Muscle layer of duodenum (tissue), 2 donors: ENCODE measurements at regions not wholly inside any gene's neighbourhood (a gene's known extent, or its start where the extent isn't known, plus 50 kb on each side); places are given as distances from the start of the nearest gene placed in this dataset.
"Not testable (repeated sequence)": the region's sequence is repeated elsewhere in the genome, so short reads cannot be mapped to it uniquely, and the experiment has no call there.

ENCODE experiments used
- H3K27ac ChIP-seq: one replicate; pipeline ENCODE4 v1.7.0; 2013; ENCODE audit warnings: mild to moderate bottlenecking, low read length
- H3K27me3 ChIP-seq: one replicate; pipeline ENCODE4 v1.7.0; 2013; ENCODE audit warnings: low read depth, mild to moderate bottlenecking, control low read depth, low read length
- H3K36me3 ChIP-seq, 2 donors: one replicate each; pipeline ENCODE4 v1.7.0; 2013; ENCODE audit warnings: low read length in 2 of 2, control low read depth in 1 of 2, mild to moderate bottlenecking in 1 of 2; ENCODE audit not compliant: insufficient read depth in 2 of 2, control insufficient read depth in 1 of 2
- H3K4me1 ChIP-seq, 2 donors: one replicate each; pipeline ENCODE4 v1.7.0; 2013; ENCODE audit warnings: low read length in 2 of 2, mild to moderate bottlenecking in 2 of 2, control low read depth in 1 of 2, moderate library complexity in 1 of 2; ENCODE audit not compliant: insufficient read depth in 2 of 2, control insufficient read depth in 1 of 2
- H3K4me3 ChIP-seq, 2 donors: one replicate each; pipeline ENCODE4 v1.7.0; 2013; ENCODE audit warnings: low read length in 2 of 2, low read depth in 1 of 2, mild to moderate bottlenecking in 1 of 2
- H3K9me3 ChIP-seq, 2 donors: one replicate each; pipeline ENCODE4 v1.7.0; 2013; ENCODE audit warnings: low read length in 2 of 2, control low read depth in 1 of 2, mild to moderate bottlenecking in 1 of 2; ENCODE audit not compliant: control insufficient read depth in 1 of 2
- donor health status: healthy.

GRCh38 chr11:23934671-23935270, 562.1 kb upstream of the LUZP2 start:
- not testable (repeated sequence) for H3K4me3 ChIP-seq, H3K27ac ChIP-seq, H3K9me3 ChIP-seq, H3K4me1 ChIP-seq, H3K27me3 ChIP-seq, H3K36me3 ChIP-seq

- not testable (repeated sequence) for H3K27me3 ChIP-seq, H3K9me3 ChIP-seq, H3K4me1 ChIP-seq, H3K4me3 ChIP-seq, H3K36me3 ChIP-seq, H3K27ac ChIP-seq
These were observed 554.6 kb upstream of the LUZP2 start for GRCh38 chr11:23942117-23942815.

- H3K9me3 ChIP-seq: peaks cover 0 to 6% of the 10 kb centered on the region in 2 donors
- no peaks in the 10 kb centered on the region for H3K36me3 ChIP-seq
- no peak overlapping the region for H3K4me3 ChIP-seq
- no peaks in the 10 kb centered on the region for H3K4me1 ChIP-seq
- H3K27me3 ChIP-seq: no peaks in the 10 kb centered on the region
- no peak overlapping the region for H3K27ac ChIP-seq
These were observed 551.9 kb upstream of the LUZP2 start for GRCh38 chr11:23944923-23945322.

GRCh38 chr11:23947883-23948282, 549.0 kb upstream of the LUZP2 start:
- no peaks in the 10 kb centered on the region for H3K27me3 ChIP-seq
- no peaks in the 10 kb centered on the region for H3K4me1 ChIP-seq
- H3K36me3 ChIP-seq: no peaks in the 10 kb centered on the region
- H3K4me3 ChIP-seq: no peak overlapping the region
- no peaks in the 10 kb centered on the region for H3K9me3 ChIP-seq
- no peak overlapping the region for H3K27ac ChIP-seq

- Histone ChIP-seq H3K9me3 (no peaks in the 10 kb centered on the region), H3K36me3 (no peaks in the 10 kb centered on the region), H3K27ac (no peak overlapping the region), H3K4me3 (no peak overlapping the region), H3K4me1 (no peaks in the 10 kb centered on the region), H3K27me3 (no peaks in the 10 kb centered on the region)
These were observed 548.0 kb upstream of the LUZP2 start for GRCh38 chr11:23948851-23949250.

GRCh38 chr11:23953951-23954710, 542.7 kb upstream of the LUZP2 start:
- no peak overlapping the region for H3K4me3 ChIP-seq
- no peaks in the 10 kb centered on the region for H3K36me3 ChIP-seq
- no peaks in the 10 kb centered on the region for H3K9me3 ChIP-seq
- no peaks in the 10 kb centered on the region for H3K4me1 ChIP-seq
- no peaks in the 10 kb centered on the region for H3K27me3 ChIP-seq
- no peak overlapping the region for H3K27ac ChIP-seq

- H3K9me3 ChIP-seq: no peaks in the 10 kb centered on the region
- H3K27me3 ChIP-seq: no peaks in the 10 kb centered on the region
- no peak overlapping the region for H3K27ac ChIP-seq
- no peaks in the 10 kb centered on the region for H3K36me3 ChIP-seq
- H3K4me1 ChIP-seq: no peaks in the 10 kb centered on the region
- no peak overlapping the region for H3K4me3 ChIP-seq
These were observed 542.1 kb upstream of the LUZP2 start for GRCh38 chr11:23954730-23955129.

GRCh38 chr11:23956586-23956985, 540.3 kb upstream of the LUZP2 start:
- Histone ChIP-seq H3K4me3 (no peak overlapping the region), H3K27me3 (no peaks in the 10 kb centered on the region), H3K9me3 (no peaks in the 10 kb centered on the region), H3K4me1 (no peaks in the 10 kb centered on the region), H3K36me3 (no peaks in the 10 kb centered on the region), H3K27ac (no peak overlapping the region)

- Histone ChIP-seq H3K4me3 (no peak overlapping the region), H3K4me1 (no peaks in the 10 kb centered on the region), H3K36me3 (no peaks in the 10 kb centered on the region), H3K27me3 (no peaks in the 10 kb centered on the region), H3K27ac (no peak overlapping the region), H3K9me3 (no peaks in the 10 kb centered on the region)
These were observed 539.5 kb upstream of the LUZP2 start for GRCh38 chr11:23957314-23957713.

- no peak overlapping the region for H3K27ac ChIP-seq
- H3K27me3 ChIP-seq: no peaks in the 10 kb centered on the region
- H3K9me3 ChIP-seq: no peaks in the 10 kb centered on the region
- H3K36me3 ChIP-seq: no peaks in the 10 kb centered on the region
- no peak overlapping the region for H3K4me3 ChIP-seq
- H3K4me1 ChIP-seq: no peaks in the 10 kb centered on the region
These were observed 537.4 kb upstream of the LUZP2 start for GRCh38 chr11:23959462-23959861.

GRCh38 chr11:23961503-23962338, 535.1 kb upstream of the LUZP2 start:
- Histone ChIP-seq H3K9me3 (no peaks in the 10 kb centered on the region), H3K36me3 (no peaks in the 10 kb centered on the region), H3K27me3 (no peaks in the 10 kb centered on the region), H3K27ac (no peak overlapping the region), H3K4me1 (no peaks in the 10 kb centered on the region), H3K4me3 (no peak overlapping the region)
